Hematopoietic multipotent progenitor cell treated with erythropoietin and hydrocortisone succinate and interleukin-3 and kit ligand, for 8 days (in vitro differentiated cells): ENCODE measurements at regions not wholly inside any gene's neighbourhood (a gene's known extent, or its start where the extent isn't known, plus 50 kb on each side); places are given as distances from the start of the nearest gene placed in this dataset.
"Not testable (repeated sequence)": the region's sequence is repeated elsewhere in the genome, so short reads cannot be mapped to it uniquely, and the experiment has no call there.

Source experiments
- DNase-seq: peaks from one replicate; pipeline ENCODE4 v3.0.0-alpha.2; 2015

DNA sequence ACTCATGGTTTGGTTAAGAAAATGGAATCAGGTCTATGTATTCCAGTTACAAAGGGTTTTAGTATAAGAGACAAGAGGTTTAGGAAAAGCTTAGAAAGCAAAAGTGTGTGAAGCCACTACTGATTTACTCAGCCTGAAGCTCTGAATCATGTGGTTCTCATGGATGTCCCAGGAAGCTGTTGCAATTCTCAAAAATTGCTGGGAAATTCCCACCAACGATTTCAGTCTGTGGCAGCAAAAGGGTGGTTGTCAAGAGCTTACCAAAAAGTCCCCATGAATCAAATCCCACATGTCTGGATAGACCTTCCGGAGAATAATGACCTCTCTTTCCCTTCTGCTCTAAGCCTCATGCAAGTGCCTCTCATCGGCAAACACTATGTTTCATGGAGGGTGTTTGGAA is 929.9 kb downstream of the TLE4 start:
- DNase-seq: no peak

GRCh38 chr9:80500300-80500699 is 928.5 kb downstream of the TLE4 start:
- no peak for DNase-seq

- DNase-seq: no peak
Observed at GRCh38 chr9:80498001-80498555, 926.3 kb downstream of the TLE4 start.

- no peak for DNase-seq
Observed at GRCh38 chr9:80496901-80497556, 925.3 kb downstream of the TLE4 start.

GRCh38 chr9:80493258-80493657 is 921.5 kb downstream of the TLE4 start:
- no peak for DNase-seq

- no peak for DNase-seq
Observed at GRCh38 chr9:80492221-80492620, 920.5 kb downstream of the TLE4 start.

DNA sequence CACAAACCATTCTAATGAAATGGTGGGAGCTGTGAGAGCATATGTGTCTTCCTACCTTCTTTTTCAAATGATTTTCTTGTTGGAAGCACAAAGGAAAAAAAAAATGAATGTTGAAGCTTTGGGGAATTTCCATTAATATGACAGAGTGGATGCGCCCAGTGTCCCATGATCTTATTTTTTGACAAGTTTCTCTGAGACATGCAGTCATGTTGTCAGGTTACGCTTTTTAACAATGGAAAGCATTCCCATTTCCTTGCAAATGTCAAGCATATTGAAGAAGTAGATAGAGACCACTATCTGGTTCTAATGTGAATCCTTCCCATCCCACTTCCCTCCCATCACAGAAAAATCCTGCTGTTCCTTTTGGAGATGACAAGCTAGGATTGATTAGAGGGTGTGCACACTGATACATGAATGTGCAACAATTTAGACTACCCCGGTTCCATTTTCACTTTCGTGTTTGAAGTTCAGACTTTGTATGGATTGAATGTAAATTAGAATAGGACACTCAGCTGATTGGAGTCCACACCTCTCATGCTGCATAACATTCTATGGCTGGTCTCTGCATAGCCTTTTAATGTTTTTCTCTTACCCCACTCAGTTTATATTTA is 919.4 kb downstream of the TLE4 start:
- no peak for DNase-seq

DNA sequence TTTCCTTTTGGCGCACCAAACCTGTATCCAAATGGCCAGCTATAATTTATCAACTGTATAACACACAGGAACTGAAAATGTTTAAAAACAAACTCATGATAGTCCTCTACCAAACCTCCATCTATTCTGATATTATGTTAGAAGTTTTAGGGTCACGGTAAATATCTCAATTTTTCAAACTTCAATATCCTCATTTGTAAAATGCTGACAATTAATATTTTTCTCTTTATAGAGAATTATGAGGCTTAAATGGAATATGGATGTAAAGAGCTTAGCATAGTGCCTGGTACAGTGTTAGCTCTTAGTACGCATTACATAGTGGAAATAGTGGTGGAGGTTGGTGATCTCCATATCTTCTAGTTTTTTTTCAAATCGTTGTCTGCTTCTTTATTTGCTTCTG is 917.6 kb downstream of the TLE4 start:
- DNase-seq: no peak

- DNase-seq: no peak
Observed at GRCh38 chr9:80485420-80486250, 913.9 kb downstream of the TLE4 start.

- DNase-seq: not testable (repeated sequence)
Observed at GRCh38 chr9:80482251-80482650, 910.5 kb downstream of the TLE4 start.

DNA sequence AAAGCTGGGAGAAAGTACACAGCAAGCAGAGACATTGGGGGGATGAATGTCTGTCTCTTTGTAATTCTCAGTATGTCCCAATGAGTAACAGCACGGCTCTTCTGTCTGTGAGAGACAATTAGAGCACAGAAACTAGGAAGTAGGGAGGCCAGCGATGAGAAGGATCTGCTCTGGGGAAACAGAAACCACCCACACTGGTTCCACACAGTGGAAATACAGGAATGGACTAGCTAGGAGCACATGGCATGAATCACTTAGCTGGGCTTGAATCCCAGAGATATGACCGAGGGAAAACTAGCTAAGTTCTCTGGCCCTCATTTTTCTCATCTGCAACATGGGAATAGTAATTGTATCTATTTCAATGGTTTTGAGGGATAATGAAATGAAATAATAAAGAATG is 895.9 kb downstream of the TLE4 start:
- DNase-seq: no peak

- DNase-seq: no peak
Observed at GRCh38 chr9:80465556-80465955, 893.8 kb downstream of the TLE4 start.

DNA sequence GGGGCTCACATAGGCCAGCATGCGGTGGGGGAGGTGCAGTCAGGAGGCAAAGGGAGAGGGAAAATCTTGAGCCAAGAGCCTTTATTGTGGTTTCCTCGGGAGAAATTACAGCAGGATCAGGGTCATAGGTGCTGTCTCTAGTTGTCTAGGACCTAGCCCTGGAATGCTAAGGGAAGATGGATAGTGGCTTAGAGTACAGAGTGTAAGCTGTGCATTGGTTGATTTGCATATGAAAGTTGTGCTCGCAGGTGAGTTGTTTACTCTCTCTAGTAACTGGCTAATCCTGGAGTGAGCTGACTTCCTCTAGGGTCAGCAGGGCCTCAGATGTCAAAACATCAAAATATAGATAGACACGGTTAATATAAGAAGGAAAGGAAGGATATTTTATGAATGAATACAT is 877.7 kb downstream of the TLE4 start:
- DNase-seq: no peak

DNA sequence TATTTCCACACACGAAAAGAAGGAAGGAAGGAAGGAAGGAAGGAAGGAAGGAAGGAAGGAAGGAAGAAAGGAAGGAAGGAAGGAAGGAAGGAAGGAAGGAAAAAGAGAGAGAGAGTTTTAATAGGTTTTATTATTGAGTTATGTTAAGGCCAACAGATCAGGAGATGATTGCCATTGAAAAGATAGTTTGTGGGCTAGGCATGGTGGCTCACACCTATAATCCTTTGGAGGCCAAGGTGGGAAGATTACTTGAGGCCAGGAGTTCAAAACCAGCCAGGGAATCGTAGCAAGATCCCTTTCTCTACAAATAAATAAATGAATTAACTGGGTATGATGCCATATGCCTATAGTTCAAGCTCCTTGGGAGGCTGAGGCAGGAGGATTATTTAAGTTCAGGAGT is 877.2 kb downstream of the TLE4 start:
- DNase-seq: no peak

GRCh38 chr9:80447876-80448275 is 876.1 kb downstream of the TLE4 start:
- DNase-seq: no peak

DNA sequence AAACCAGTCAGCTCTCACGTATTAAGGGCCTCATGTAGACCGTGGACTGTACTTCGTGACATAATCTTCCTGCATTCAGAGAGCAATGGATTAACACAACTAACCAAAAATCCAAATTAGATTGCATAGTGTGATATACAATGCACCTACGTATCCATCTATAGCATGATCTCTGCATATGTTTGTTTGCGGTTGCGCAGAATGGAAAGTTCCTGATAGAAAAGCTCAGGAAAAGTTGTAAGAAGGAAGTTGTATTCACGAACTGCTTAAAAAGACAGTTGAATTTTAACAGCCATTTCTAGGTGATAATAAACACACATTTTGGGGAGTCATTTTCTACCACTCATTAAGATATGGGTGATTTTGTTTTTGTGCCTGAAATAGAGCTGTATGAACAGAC is 869.0 kb downstream of the TLE4 start:
- DNase-seq: no peak

- DNase-seq: no peak
Observed at GRCh38 chr9:80437825-80438224, 866.1 kb downstream of the TLE4 start.

DNA sequence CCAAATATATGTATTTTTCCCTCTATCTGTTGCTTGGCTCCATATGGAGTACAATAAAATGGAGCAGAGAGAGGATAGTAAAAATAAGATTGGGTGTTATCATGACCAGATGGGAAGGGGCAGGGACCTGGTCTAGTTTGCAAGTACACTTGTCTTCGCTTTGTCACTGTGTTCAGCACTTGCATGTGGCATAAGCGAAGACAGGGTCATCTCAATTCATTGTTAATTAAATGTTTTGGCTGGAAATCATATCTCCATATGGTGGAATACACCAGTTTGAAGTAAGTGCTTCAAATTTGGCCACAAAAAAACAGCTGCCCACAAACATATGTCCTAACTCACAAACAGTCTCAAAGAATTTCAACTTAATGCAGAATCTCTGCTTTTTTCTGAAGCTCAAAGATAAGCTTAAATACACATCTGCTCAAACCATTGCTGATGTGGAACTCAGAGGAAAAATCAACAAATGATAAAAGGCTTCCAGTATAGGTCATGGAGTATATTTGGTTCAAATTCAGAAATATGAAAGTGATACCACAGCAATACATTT is 865.4 kb downstream of the TLE4 start:
- DNase-seq: no peak

- no peak for DNase-seq
Observed at GRCh38 chr9:80435591-80435990, 863.8 kb downstream of the TLE4 start.

DNA sequence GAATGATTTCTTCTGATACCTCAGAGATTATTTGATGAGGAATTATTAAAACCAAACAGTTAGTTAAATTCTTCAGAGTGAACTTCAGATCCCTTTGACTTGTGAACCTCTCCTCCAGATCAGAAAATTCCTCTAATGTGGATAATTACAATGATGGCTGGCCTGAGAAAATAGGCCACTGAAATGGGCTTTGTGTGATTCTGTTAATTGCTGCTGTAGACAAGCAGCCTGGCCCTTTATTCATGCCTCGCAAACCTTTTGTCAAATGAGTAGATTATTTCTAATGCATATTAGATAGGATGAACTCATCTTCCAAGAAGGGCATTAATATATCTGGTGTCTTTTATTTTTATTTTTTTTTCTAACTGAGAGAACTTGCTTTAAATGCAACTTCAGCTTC is 855.2 kb downstream of the TLE4 start:
- no peak for DNase-seq

DNA sequence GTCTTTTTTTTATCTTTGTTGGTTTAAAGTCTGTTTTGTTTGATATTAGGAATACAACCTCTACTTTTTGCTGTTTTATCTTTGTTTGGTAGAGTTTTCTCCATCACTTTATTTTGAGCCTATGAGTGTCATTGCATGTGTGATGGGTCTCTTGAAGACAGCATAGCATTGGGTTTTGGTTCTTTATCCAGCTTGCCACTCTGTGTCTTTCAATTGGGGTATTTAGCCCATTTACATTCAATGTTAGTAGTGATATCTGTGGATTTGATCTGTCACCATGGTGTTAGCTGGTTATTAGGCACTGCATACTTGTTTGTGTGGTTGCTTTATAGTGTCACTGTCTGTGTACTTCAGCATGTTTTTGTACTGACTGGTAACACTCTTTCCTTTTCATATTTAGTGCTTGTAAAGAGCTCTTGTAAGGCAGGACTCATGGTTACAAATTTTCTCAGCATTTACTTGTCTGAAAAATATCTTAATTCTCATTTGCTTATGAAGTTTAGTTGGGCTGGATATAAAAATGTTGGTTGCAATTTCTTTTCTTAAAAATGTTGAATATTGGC is 845.5 kb downstream of the TLE4 start:
- DNase-seq: no peak

DNA sequence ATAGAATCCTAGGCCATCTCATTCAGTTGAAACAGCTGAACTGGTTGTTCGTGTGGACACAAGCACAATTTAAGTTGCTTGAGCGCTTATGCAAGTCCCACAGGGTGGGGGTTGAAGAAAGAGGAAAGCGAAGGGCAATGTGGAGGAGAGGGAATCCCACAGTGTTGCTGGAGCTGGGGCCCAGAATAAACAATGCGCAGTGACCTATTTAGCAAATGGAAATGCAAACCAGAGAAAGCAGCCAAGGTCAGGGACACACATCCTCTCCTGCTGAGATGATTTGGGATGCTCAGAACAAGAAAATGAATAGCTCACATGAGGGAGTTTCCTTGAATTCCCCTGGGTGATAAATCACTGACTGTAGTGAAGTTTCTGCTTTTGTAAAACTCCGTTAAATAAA is 838.3 kb downstream of the TLE4 start:
- no peak for DNase-seq

DNA sequence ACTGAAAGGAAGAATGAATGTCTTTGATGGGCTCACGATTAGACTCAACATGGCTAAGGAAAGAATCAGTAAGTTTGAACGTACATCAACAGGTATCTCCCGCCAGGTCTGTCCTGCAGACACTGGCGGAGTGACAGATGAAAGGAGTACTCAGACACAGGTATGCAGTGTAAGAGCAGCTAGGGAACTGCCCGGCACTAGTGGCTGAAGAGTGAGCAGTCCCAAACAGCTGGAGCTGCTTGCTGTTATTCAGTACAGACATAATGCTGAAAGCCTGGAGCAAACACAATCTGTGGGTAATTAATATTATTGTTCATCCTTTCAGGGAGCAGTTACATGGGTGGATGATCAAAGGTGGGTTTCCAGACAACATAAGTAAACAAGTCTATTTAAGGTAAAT is 835.5 kb downstream of the TLE4 start:
- no peak for DNase-seq
